K562 (cell line): ENCODE measurements at regions not wholly inside any gene's neighbourhood (a gene's known extent, or its start where the extent isn't known, plus 50 kb on each side); places are given as distances from the start of the nearest gene placed in this dataset.
A peak's percentile ranks its signal among the peaks of the same experiment; 100 is the strongest.

ENCODE experiments used
- ATAC-seq: fragments of 200-7000 bp; cut with Tn5 transposase; 3 replicates; pipeline ENCODE4 v1.9.1; 2020; ENCODE audit warnings: moderate library complexity
- BruUV-seq: library from RNA; stranded (reverse); fragments of 400-500 nt; replicated peaks from 2 replicates; lab custom pipeline; 2021; lab: Mats Ljungman, UMichigan
- CTCF ChIA-PET: fragments of 300-600 bp; formaldehyde crosslinking; extraction: SDS; loops from one replicate; lab custom pipeline; 2021; ENCODE audit warnings: low intra/inter-chr PET ratio; lab: Yijun Ruan, JAX
- POLR2A ChIA-PET: fragments of 300-600, 350-650 bp; sonication (Branson Sonifier 250); formaldehyde crosslinking; extraction: SDS; loops from one replicate; lab custom pipeline; 2021; ENCODE audit warnings: antibody characterized with exemption, inconsistent platforms; lab: Yijun Ruan, JAX
- DNase-seq, 4 experiments: peaks; one replicate each; pipeline versions ENCODE4 v3.0.0 to v3.0.0-alpha.2; 2011 to 2018; ENCODE audit warnings: low spot score in 3 of 4, mixed read lengths in 3 of 4; ENCODE audit errors: extremely low read depth in 1 of 4
- FAIRE-seq: peaks from 2 replicates; lab custom pipeline; 2011; peaks lifted over from hg19 to GRCh38; lab: Jason Lieb, UNC
- H2AFZ ChIP-seq: 2 replicates; pipeline ENCODE4 v1.6.0; 2011; ENCODE audit warnings: low read depth, low read length, control low read depth, inconsistent platforms
- H3K27ac ChIP-seq: fragments of 200-600 bp; 3 replicates; pipeline ENCODE4 v1.8.0; 2011; ENCODE audit warnings: low read depth, mild to moderate bottlenecking, control low read depth, inconsistent platforms, low read length, moderate library complexity, mixed read lengths; ENCODE audit errors: extremely low read depth
- H3K27me3 ChIP-seq, 2 experiments: fragments of 300-600 bp in 1 of 2; 2 replicates in 1 of 2; 3 replicates in 1 of 2; pipeline versions ENCODE4 v1.6.0 to v1.8.0; 2011; ENCODE audit warnings: inconsistent platforms in 2 of 2, low read length in 2 of 2, mild to moderate bottlenecking in 1 of 2, mixed read lengths in 1 of 2, moderate library complexity in 1 of 2; ENCODE audit not compliant: control insufficient read depth in 2 of 2, insufficient read depth in 2 of 2
- H3K36me3 ChIP-seq: fragments of 300-600 bp; 3 replicates; pipeline ENCODE4 v1.8.0; 2011; ENCODE audit warnings: mild to moderate bottlenecking, low read length, inconsistent platforms; ENCODE audit not compliant: control insufficient read depth, insufficient read depth
- H3K4me1 ChIP-seq, 2 experiments: fragments of 200-600 bp in 1 of 2; replicated peaks in 1 of 2; 2 replicates in 1 of 2; 3 replicates in 1 of 2; pipeline versions ENCODE4 v1.5.1 to v1.8.0; 2011; ENCODE audit warnings: inconsistent platforms in 2 of 2, low read length in 2 of 2, mild to moderate bottlenecking in 1 of 2, mixed read lengths in 1 of 2, moderate library complexity in 1 of 2; ENCODE audit not compliant: control insufficient read depth in 2 of 2, insufficient read depth in 2 of 2
- H3K4me2 ChIP-seq: 2 replicates; pipeline ENCODE4 v1.6.1; 2011; ENCODE audit warnings: low read length, control low read depth, inconsistent platforms, mixed read lengths; ENCODE audit not compliant: insufficient read depth
- H3K4me3 ChIP-seq: fragments of 200-600 bp; sonication (generic), shearing (Covaris generic); 2 replicates; pipeline ENCODE4 v1.5.1; 2016; ENCODE audit warnings: control low read depth, inconsistent platforms
- H3K79me2 ChIP-seq: fragments of 200-600 bp; 3 replicates; pipeline ENCODE4 v1.8.0; 2011; ENCODE audit warnings: low read length, inconsistent platforms; ENCODE audit not compliant: control insufficient read depth, insufficient read depth
- H3K9ac ChIP-seq, 2 experiments: 2 replicates each; pipeline versions ENCODE4 v1.6.0 to v1.6.1; 2011; ENCODE audit warnings: low read depth in 2 of 2, low read length in 2 of 2, control low read depth in 1 of 2, inconsistent platforms in 1 of 2, mild to moderate bottlenecking in 1 of 2, mixed read lengths in 1 of 2; ENCODE audit not compliant: insufficient read depth in 1 of 2
- H3K9me1 ChIP-seq: one replicate; pipeline ENCODE4 v1.6.0; 2011; ENCODE audit warnings: inconsistent platforms, mild to moderate bottlenecking, low read length, moderate library complexity; ENCODE audit not compliant: control insufficient read depth, insufficient read depth
- H3K9me3 ChIP-seq: replicated peaks from 2 replicates; pipeline ENCODE4 v1.5.1; 2011; ENCODE audit warnings: low read depth, low read length, inconsistent platforms; ENCODE audit not compliant: control insufficient read depth, insufficient read depth
- H4K20me1 ChIP-seq: replicated peaks from 2 replicates; pipeline ENCODE4 v1.6.1; 2011; ENCODE audit warnings: low read length, inconsistent platforms, mixed read lengths; ENCODE audit not compliant: control insufficient read depth, insufficient read depth
- ATF7 ChIP-seq: fragments of 450-650 bp; IDR thresholded peaks from 2 replicates; pipeline ENCODE4 v1.7.1; 2014; ENCODE audit warnings: mild to moderate bottlenecking, moderate library complexity
- C11orf30 ChIP-seq: fragments of 450-650 bp; IDR thresholded peaks from 2 replicates; pipeline ENCODE4 v1.6.1; 2016; ENCODE audit warnings: low read depth, mild to moderate bottlenecking
- CCNT2 ChIP-seq: IDR thresholded peaks from 2 replicates; pipeline ENCODE4 v1.6.1; 2011; ENCODE audit warnings: borderline replicate concordance, low read depth, mild to moderate bottlenecking, moderate library complexity, mixed read lengths, low read length; ENCODE audit not compliant: insufficient read length; ENCODE audit errors: extremely low read depth
- DIDO1 ChIP-seq: fragments of 450-650 bp; IDR thresholded peaks from 2 replicates; pipeline ENCODE4 v1.6.1; 2016; ENCODE audit warnings: low read depth, missing biosample characterization, missing genetic modification characterization
- FOXK2 ChIP-seq, 2 experiments: fragments of 450-650 bp; IDR thresholded peaks in 1 of 2; conservative IDR thresholded peaks in 1 of 2; 2 replicates each; pipeline ENCODE4 v1.6.1; 2016; ENCODE audit warnings: low read depth in 2 of 2, mild to moderate bottlenecking in 1 of 2
- MAFK ChIP-seq: IDR thresholded peaks from 2 replicates; pipeline ENCODE4 v1.6.1; 2011; ENCODE audit warnings: low read length, improper control_type of control experiment
- MEF2A ChIP-seq: IDR thresholded peaks from 2 replicates; pipeline ENCODE4 v1.6.1; 2011; ENCODE audit warnings: low read depth, mild to moderate bottlenecking, low read length, moderate library complexity; ENCODE audit not compliant: control insufficient read depth
- MEF2D ChIP-seq: conservative IDR thresholded peaks from 2 replicates; pipeline ENCODE4 v1.6.1; 2016; ENCODE audit warnings: low read depth, missing genetic modification characterization, missing compliant biosample characterization
- MYBL2 ChIP-seq, 2 experiments: fragments of 450-650 bp in 1 of 2; sonication (generic) in 1 of 2; formaldehyde crosslinking in 1 of 2; IDR thresholded peaks; 2 replicates each; pipeline versions ENCODE4 v1.6.1 to v1.8.1; 2017 to 2022; ENCODE audit warnings: borderline replicate concordance in 1 of 2, inconsistent platforms in 1 of 2, low read depth in 1 of 2, mild to moderate bottlenecking in 1 of 2, missing genetic modification reagents in 1 of 2, moderate library complexity in 1 of 2
- NCOA2 ChIP-seq, 2 experiments: fragments of 450-650 bp; IDR thresholded peaks; 2 replicates each; pipeline ENCODE4 v1.6.1; 2018; ENCODE audit warnings: mild to moderate bottlenecking in 2 of 2, moderate library complexity in 1 of 2; ENCODE audit not compliant: partially characterized antibody in 2 of 2
- NFATC3 ChIP-seq: fragments of 450-650 bp; IDR thresholded peaks from 2 replicates; pipeline ENCODE4 v1.6.1; 2017; ENCODE audit warnings: mild to moderate bottlenecking
- RCOR1 ChIP-seq, 2 experiments: IDR thresholded peaks; 2 replicates each; pipeline ENCODE4 v1.6.1; 2012; ENCODE audit warnings: low read depth in 2 of 2, low read length in 2 of 2, borderline replicate concordance in 1 of 2, improper control_type of control experiment in 1 of 2
- ZFP30 ChIP-seq: fragments of 250-450 bp; sonication (Bioruptor Pico); IDR thresholded peaks from 2 replicates; pipeline ENCODE4 v1.8.0; 2022; ENCODE audit warnings: moderate library complexity, mild to moderate bottlenecking, inconsistent platforms, borderline replicate concordance
- WGBS: fragments of 100-300 bp; shearing (Covaris generic); methylation state at CpG from one replicate; pipeline ENCODE4 v1.1.6; 2016; ENCODE audit warnings: low coverage, mixed read lengths; ENCODE audit not compliant: insufficient coverage; ENCODE audit errors: missing lambda C conversion rate; 5-methylcytosine and 5-hydroxymethylcytosine counted together
- in situ Hi-C: fragments of 300-500 bp; cut with MboI; formaldehyde crosslinking; loops from 4 replicates; pipeline ENCODE4 v1.15.0; 2018; ENCODE audit warnings: inconsistent platforms, mixed read lengths
- intact Hi-C: fragments of 100-400 bp; cut with micrococcal nuclease; formaldehyde crosslinking; loops from 2 replicates; pipeline ENCODE4 v1.14.2; 2022
- TF ChIP-seq, protein P1 (sequence below): fragments of 450-650 bp; formaldehyde crosslinking; conservative IDR thresholded peaks from 2 replicates; pipeline ENCODE4 v1.4.0; 2022; ENCODE audit warnings: mild to moderate bottlenecking, missing genetic modification characterization
- TF ChIP-seq, protein P2 (sequence below): IDR thresholded peaks from 2 replicates; pipeline ENCODE4 v1.6.1; 2012; ENCODE audit warnings: low read depth, low read length, improper control_type of control experiment, borderline replicate concordance
- TF ChIP-seq, protein P3 (sequence below), 2 experiments: fragments of 450-650 bp in 1 of 2; sonication (generic) in 1 of 2; formaldehyde crosslinking in 1 of 2; IDR thresholded peaks in 1 of 2; conservative IDR thresholded peaks in 1 of 2; 2 replicates each; pipeline versions ENCODE4 v1.6.1 to v1.8.1; 2016 to 2023; ENCODE audit warnings: mild to moderate bottlenecking in 2 of 2, moderate library complexity in 2 of 2, inconsistent platforms in 1 of 2, missing genetic modification reagents in 1 of 2

DNA sequence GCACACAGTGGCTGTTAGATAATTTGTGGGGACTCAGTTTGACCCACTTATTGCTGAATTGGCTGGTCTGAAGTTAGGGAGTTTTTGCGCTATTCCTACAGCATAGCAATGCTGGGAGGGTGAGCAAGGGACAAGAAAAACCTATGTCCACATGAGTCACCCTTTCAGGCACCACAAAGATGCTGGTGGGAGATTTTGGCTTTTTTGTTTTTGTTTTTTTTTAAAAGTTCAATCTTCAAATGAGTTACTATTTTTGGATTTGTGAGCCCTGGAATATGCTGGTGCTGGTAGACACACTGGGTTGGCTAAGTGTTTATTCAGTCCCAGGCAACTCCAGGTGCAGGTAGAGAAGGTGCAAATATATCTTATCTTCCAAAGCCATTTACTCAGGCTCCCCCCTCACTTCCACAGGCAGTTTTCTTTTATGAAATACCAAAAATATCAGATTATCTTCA, 143.4 kb downstream of the BTG1 start:
- H3K4me2 ChIP-seq, result peak overlapping the region; percentile 59
- CTCF ChIA-PET, result no interaction called here
- BruUV-seq, result no TSS peak
- FAIRE-seq (no peak), ATAC-seq (peak; percentile 75), DNase-seq (peak; percentile 25 to 68 (median 44))
- no peaks in the 10 kb centered on the region for H3K36me3 ChIP-seq
- peak overlapping the region; percentile 65 for H2AFZ ChIP-seq
- H4K20me1 ChIP-seq, result no peaks in the 10 kb centered on the region
- H3K27ac ChIP-seq, result peak overlapping the region; percentile 65
- H3K4me1 ChIP-seq, result peaks cover 4 to 31% of the 10 kb centered on the region in 2 experiments; a peak in 4 of 5 replicates
- intact Hi-C loops, result loop anchor here (10.0 kb wide), 2 partner anchors 403 to 573 kb away; no protein-coding TSS in a partner anchor
- H3K9ac ChIP-seq, result peak overlapping the region in 1 of 2 experiments; percentile 59; a peak in 2 of 4 replicates
- in situ Hi-C loops, result no loop called here
- H3K79me2 ChIP-seq, result no peaks in the 10 kb centered on the region
- H3K4me3 ChIP-seq, result no peak overlapping the region
- POLR2A ChIA-PET, result interaction anchor here (0.8 to 1.7 kb wide), 3 partner anchors 18 to 143 kb away, joined by 3 to 8 read pairs (median 4); partner anchors contain the start of gene BTG1
- H3K27me3 ChIP-seq, result no peaks in the 10 kb centered on the region
- WGBS, result 10% methylated on average over 1 of the region's 1 CpG
- H3K9me3 ChIP-seq, result peaks cover 10% of the 10 kb centered on the region; the same call in 1 of the 2 replicates
- no peaks in the 10 kb centered on the region for H3K9me1 ChIP-seq
- peak; percentile 87 for TF ChIP-seq MEF2A
- TF ChIP-seq ZFP30 (CRISPR knock-in tag), result no peak
- TF ChIP-seq C11orf30, result peak; percentile 43
- TF ChIP-seq DIDO1 (tag), result no peak
- 0 out of 2 replicates have a peak, but pooled peaks have one; percentile 58 for TF ChIP-seq NFATC3
- peak; percentile 4 for TF ChIP-seq CCNT2
- TF ChIP-seq, protein P1, sequence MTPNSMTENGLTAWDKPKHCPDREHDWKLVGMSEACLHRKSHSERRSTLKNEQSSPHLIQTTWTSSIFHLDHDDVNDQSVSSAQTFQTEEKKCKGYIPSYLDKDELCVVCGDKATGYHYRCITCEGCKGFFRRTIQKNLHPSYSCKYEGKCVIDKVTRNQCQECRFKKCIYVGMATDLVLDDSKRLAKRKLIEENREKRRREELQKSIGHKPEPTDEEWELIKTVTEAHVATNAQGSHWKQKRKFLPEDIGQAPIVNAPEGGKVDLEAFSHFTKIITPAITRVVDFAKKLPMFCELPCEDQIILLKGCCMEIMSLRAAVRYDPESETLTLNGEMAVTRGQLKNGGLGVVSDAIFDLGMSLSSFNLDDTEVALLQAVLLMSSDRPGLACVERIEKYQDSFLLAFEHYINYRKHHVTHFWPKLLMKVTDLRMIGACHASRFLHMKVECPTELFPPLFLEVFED (CRISPR knock-in tag), result 0 out of 2 replicates have a peak, but pooled peaks have one; percentile 6
- no peak; the same call in 1 of the 2 replicates for TF ChIP-seq ATF7
- TF ChIP-seq MEF2D (tag), result peak; percentile 72
- peak in 1 of 2 experiments; percentile 48; a peak in 1 of 4 replicates for TF ChIP-seq FOXK2 (conservative IDR thresholded peaks at IDR 0.05 in 1 of 2, IDR thresholded peaks at IDR 0.05 in 1 of 2; ENCODE audit: low read depth in 2 of 2)
- 0 out of 4 replicates have a peak, but pooled peaks of 1 of the 2 experiments have one; percentile 11 for TF ChIP-seq RCOR1 (IDR thresholded peaks at IDR 0.05; ENCODE audit: borderline replicate concordance in 1 of 2, low read depth in 2 of 2, low read length in 2 of 2)
- TF ChIP-seq MAFK, result peak; percentile 23; the same call in 1 of the 2 replicates
- TF ChIP-seq MYBL2 (IDR thresholded peaks at IDR 0.05; ENCODE audit: low read depth), result peak; percentile 26; the same call in 1 of the 2 replicates
- no peak for TF ChIP-seq MYBL2 (CRISPR knock-in tag; IDR thresholded peaks at IDR 0.05; ENCODE audit: borderline replicate concordance)
- TF ChIP-seq, protein P2, sequence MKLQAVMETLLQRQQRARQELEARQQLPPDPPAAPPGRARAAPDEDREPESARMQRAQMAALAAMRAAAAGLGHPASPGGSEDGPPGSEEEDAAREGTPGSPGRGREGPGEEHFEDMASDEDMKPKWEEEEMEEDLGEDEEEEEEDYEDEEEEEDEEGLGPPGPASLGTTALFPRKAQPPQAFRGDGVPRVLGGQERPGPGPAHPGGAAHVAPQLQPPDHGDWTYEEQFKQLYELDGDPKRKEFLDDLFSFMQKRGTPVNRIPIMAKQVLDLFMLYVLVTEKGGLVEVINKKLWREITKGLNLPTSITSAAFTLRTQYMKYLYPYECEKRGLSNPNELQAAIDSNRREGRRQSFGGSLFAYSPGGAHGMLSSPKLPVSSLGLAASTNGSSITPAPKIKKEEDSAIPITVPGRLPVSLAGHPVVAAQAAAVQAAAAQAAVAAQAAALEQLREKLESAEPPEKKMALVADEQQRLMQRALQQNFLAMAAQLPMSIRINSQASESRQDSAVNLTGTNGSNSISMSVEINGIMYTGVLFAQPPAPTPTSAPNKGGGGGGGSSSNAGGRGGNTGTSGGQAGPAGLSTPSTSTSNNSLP, result no peak
- no peak for TF ChIP-seq NCOA2 (IDR thresholded peaks at IDR 0.05; ENCODE audit: partially characterized antibody in 2 of 2)
- TF ChIP-seq, protein P3, sequence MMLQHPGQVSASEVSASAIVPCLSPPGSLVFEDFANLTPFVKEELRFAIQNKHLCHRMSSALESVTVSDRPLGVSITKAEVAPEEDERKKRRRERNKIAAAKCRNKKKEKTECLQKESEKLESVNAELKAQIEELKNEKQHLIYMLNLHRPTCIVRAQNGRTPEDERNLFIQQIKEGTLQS (IDR thresholded peaks at IDR 0.05), result peak; percentile 86
- TF ChIP-seq, protein P3 (CRISPR knock-in tag; conservative IDR thresholded peaks at IDR 0.05), result no peak
